ENCODE measurements at regions not wholly inside any gene's neighbourhood (a gene's known extent, or its start where the extent isn't known, plus 50 kb on each side); places are given as distances from the start of the nearest gene placed in this dataset.

GRCh38 chr4:123893011-123893981 is 496.7 kb downstream of the SPRY1 start:
- TF ChIP-seq CTCF (IDR thresholded peaks at IDR 0.05; ENCODE audit: insufficient read depth, low read depth, low read length) (no peak), EZH2 (IDR thresholded peaks at IDR 0.05; ENCODE audit: insufficient read depth, low read length) (no peak)
